Esophagus squamous epithelium (tissue), 5 donors: ENCODE measurements at regions not wholly inside any gene's neighbourhood (a gene's known extent, or its start where the extent isn't known, plus 50 kb on each side); places are given as distances from the start of the nearest gene placed in this dataset.

Experiments used
- DNase-seq: peaks from one replicate; lab custom pipeline; 2025; lab: John Stamatoyannopoulos, UW
- H3K27ac ChIP-seq, 4 donors: fragments of 200-600 bp; sonication (generic); one replicate each; pipeline ENCODE4 v1.5.1; 2016 to 2019; ENCODE audit warnings: mild to moderate bottlenecking in 1 of 4
- H3K27me3 ChIP-seq, 4 donors: fragments of 200-600 bp; sonication (generic); 1 replicate in 3 of 4; 2 replicates in 1 of 4; pipeline versions ENCODE4 v1.5.1 to v1.6.0; 2017 to 2021; ENCODE audit warnings: antibody characterized with exemption in 1 of 4
- H3K36me3 ChIP-seq, 3 donors: fragments of 200-600 bp; sonication (generic); one replicate each; pipeline ENCODE4 v1.5.1; 2016 to 2019
- H3K4me1 ChIP-seq, 3 donors: fragments of 200-600 bp; sonication (generic); one replicate each; pipeline ENCODE4 v1.5.1; 2017 to 2019
- H3K4me3 ChIP-seq, 4 donors: fragments of 200-600 bp; sonication (generic); 1 replicate in 3 of 4; 2 replicates in 1 of 4; pipeline ENCODE4 v1.5.1; 2016 to 2019; ENCODE audit warnings: mild to moderate bottlenecking in 2 of 4, moderate library complexity in 1 of 4
- H3K9me3 ChIP-seq, 3 donors: fragments of 200-600 bp; sonication (generic); one replicate each; pipeline ENCODE4 v1.5.1; 2016 to 2019
- CTCF ChIP-seq, 6 experiments: fragments of 450-650 bp in 4 of 6; fragments of 200-600 bp in 2 of 6; sonication (generic) in 2 of 6; IDR thresholded peaks; one replicate each; pipeline ENCODE4 v1.5.1; 2016 to 2019; ENCODE audit warnings: antibody characterized with exemption in 6 of 6, mild to moderate bottlenecking in 4 of 6, moderate library complexity in 4 of 6
- POLR2A ChIP-seq, 4 donors: fragments of 450-650 bp; IDR thresholded peaks; one replicate each; pipeline ENCODE4 v1.6.1; 2017; ENCODE audit warnings: antibody characterized with exemption in 4 of 4, mild to moderate bottlenecking in 4 of 4, moderate library complexity in 3 of 4
- WGBS, 2 donors: methylation state at CpG; one replicate each; pipeline ENCODE4 v1.1.5; 2018; 5-methylcytosine and 5-hydroxymethylcytosine counted together
- intact Hi-C: fragments of 100-400 bp; cut with DNase I; formaldehyde crosslinking; loops from one replicate; pipeline ENCODE4 v1.15.0; 2022
- donor health status: DM: yes; HTN: yes; CAD: no.

GRCh38 chr12:74620921-74621320 lies 83.3 kb downstream of the ATXN7L3B start:
- Histone ChIP-seq H3K9me3 (no peaks in the 10 kb centered on the region), H3K4me3 (no peak overlapping the region), H3K27me3 (no peaks in the 10 kb centered on the region), H3K27ac (no peak overlapping the region), H3K36me3 (no peaks in the 10 kb centered on the region), H3K4me1 (no peaks in the 10 kb centered on the region)
- no peak for DNase-seq
- intact Hi-C loops, result no loop called here
- 36 to 43% methylated on average over 2 of the region's 2 CpGs for WGBS, 2 donors
- TF ChIP-seq POLR2A (IDR thresholded peaks at IDR 0.05) (no peak), CTCF (IDR thresholded peaks at IDR 0.05) (no peak)

GRCh38 chr12:74624201-74624600 lies 86.6 kb downstream of the ATXN7L3B start:
- H3K4me3 ChIP-seq, result no peak overlapping the region
- WGBS, 2 donors, result 37 to 58% methylated on average over 3 of the region's 3 CpGs
- H3K27me3 ChIP-seq, result no peaks in the 10 kb centered on the region
- no peaks in the 10 kb centered on the region for H3K4me1 ChIP-seq
- H3K9me3 ChIP-seq, result no peaks in the 10 kb centered on the region
- no peak for DNase-seq
- no peaks in the 10 kb centered on the region for H3K36me3 ChIP-seq
- no peak overlapping the region for H3K27ac ChIP-seq
- intact Hi-C loops, result no loop called here
- TF ChIP-seq CTCF (IDR thresholded peaks at IDR 0.05) (no peak), POLR2A (IDR thresholded peaks at IDR 0.05) (no peak)

GRCh38 chr12:74626397-74626796 lies 88.8 kb downstream of the ATXN7L3B start:
- intact Hi-C loops, result no loop called here
- no peaks in the 10 kb centered on the region for H3K4me1 ChIP-seq
- H3K27me3 ChIP-seq, result no peaks in the 10 kb centered on the region
- TF ChIP-seq CTCF (IDR thresholded peaks at IDR 0.05) (no peak), POLR2A (IDR thresholded peaks at IDR 0.05) (no peak)
- H3K9me3 ChIP-seq, result no peaks in the 10 kb centered on the region
- no peak for DNase-seq
- H3K4me3 ChIP-seq, result no peak overlapping the region
- no peaks in the 10 kb centered on the region for H3K36me3 ChIP-seq
- no peak overlapping the region for H3K27ac ChIP-seq

- H3K27ac ChIP-seq, result no peak overlapping the region
- TF ChIP-seq POLR2A (IDR thresholded peaks at IDR 0.05), result no peak
- TF ChIP-seq CTCF (IDR thresholded peaks at IDR 0.05), result no peak
- no peak for DNase-seq
- no peaks in the 10 kb centered on the region for H3K9me3 ChIP-seq
- 81 to 85% methylated on average over 1 to 2 of the region's 2 CpGs for WGBS, 2 donors
- H3K4me1 ChIP-seq, result no peaks in the 10 kb centered on the region
- intact Hi-C loops, result no loop called here
- no peaks in the 10 kb centered on the region for H3K36me3 ChIP-seq
- H3K27me3 ChIP-seq, result no peaks in the 10 kb centered on the region
- no peak overlapping the region for H3K4me3 ChIP-seq
Measured at GRCh38 chr12:74641262-74641661, 103.6 kb downstream of the ATXN7L3B start.

GRCh38 chr12:74641694-74642093 lies 104.1 kb downstream of the ATXN7L3B start:
- DNase-seq, result no peak
- intact Hi-C loops, result no loop called here
- Histone ChIP-seq H3K4me1 (no peaks in the 10 kb centered on the region), H3K36me3 (no peaks in the 10 kb centered on the region), H3K27ac (no peak overlapping the region), H3K27me3 (no peaks in the 10 kb centered on the region), H3K4me3 (no peak overlapping the region), H3K9me3 (no peaks in the 10 kb centered on the region)
- 42 to 53% methylated on average over 2 of the region's 2 CpGs for WGBS, 2 donors
- TF ChIP-seq POLR2A (IDR thresholded peaks at IDR 0.05) (no peak), CTCF (IDR thresholded peaks at IDR 0.05) (no peak)
